Brain microvascular endothelial cell (primary cell): ENCODE measurements at regions not wholly inside any gene's neighbourhood (a gene's known extent, or its start where the extent isn't known, plus 50 kb on each side); places are given as distances from the start of the nearest gene placed in this dataset.
A peak's percentile ranks its signal among the peaks of the same experiment; 100 is the strongest.
"Not testable (repeated sequence)": the region's sequence is repeated elsewhere in the genome, so short reads cannot be mapped to it uniquely, and the experiment has no call there.

Experiments used
- DNase-seq: peaks from one replicate; pipeline ENCODE4 v3.0.0-alpha.2; 2020
- H3K27ac ChIP-seq: fragments of 250-450 bp; sonication (Bioruptor Pico); 2 replicates; pipeline ENCODE4 v1.5.1; 2020; ENCODE audit warnings: mild to moderate bottlenecking, moderate library complexity
- H3K27me3 ChIP-seq: fragments of 250-450 bp; sonication (Bioruptor Pico); replicated peaks from 2 replicates; pipeline ENCODE4 v1.5.1; 2020; ENCODE audit warnings: mild to moderate bottlenecking
- H3K36me3 ChIP-seq: fragments of 250-450 bp; sonication (Bioruptor Pico); replicated peaks from 2 replicates; pipeline ENCODE4 v1.5.1; 2020; ENCODE audit warnings: mild to moderate bottlenecking
- H3K4me3 ChIP-seq: 2 replicates; pipeline ENCODE4 v1.5.1; 2011; ENCODE audit warnings: low read depth, mild to moderate bottlenecking, control low read depth, low read length, moderate library complexity
- CTCF ChIP-seq: IDR thresholded peaks from 2 replicates; pipeline ENCODE4 v1.5.1; 2011; ENCODE audit warnings: low read depth, mild to moderate bottlenecking, moderate library complexity, low read length, control low read depth, inconsistent platforms; ENCODE audit errors: missing control alignments
- in situ Hi-C: cut with HindIII; loops from 2 replicates; pipeline ENCODE4 v1.10.0; 2017; ENCODE audit warnings: low sequenced_read_pairs, low pct_ligation_motif_present

- H3K4me3 ChIP-seq: no peak overlapping the region
- in situ Hi-C loops: no loop called here
- no peaks in the 10 kb centered on the region for H3K27me3 ChIP-seq
- H3K36me3 ChIP-seq: no peaks in the 10 kb centered on the region
- TF ChIP-seq CTCF: peak; percentile 29
- no peak for DNase-seq
- no peak overlapping the region for H3K27ac ChIP-seq
Measured at GRCh38 chr18:75854174-75854573, 426.7 kb upstream of the SMIM21 start.

GRCh38 chr18:75846321-75846720 is 418.8 kb upstream of the SMIM21 start:
- DNase-seq: no peak
- in situ Hi-C loops: no loop called here
- Histone ChIP-seq H3K4me3 (no peak overlapping the region), H3K27ac (no peak overlapping the region), H3K36me3 (no peaks in the 10 kb centered on the region), H3K27me3 (no peaks in the 10 kb centered on the region)
- TF ChIP-seq CTCF: no peak

GRCh38 chr18:75845413-75845812 is 417.9 kb upstream of the SMIM21 start:
- H3K4me3 ChIP-seq: no peak overlapping the region
- DNase-seq: no peak
- H3K27me3 ChIP-seq: no peaks in the 10 kb centered on the region
- TF ChIP-seq CTCF: no peak
- no peak overlapping the region for H3K27ac ChIP-seq
- no peaks in the 10 kb centered on the region for H3K36me3 ChIP-seq
- in situ Hi-C loops: no loop called here

GRCh38 chr18:75844146-75844545 is 416.6 kb upstream of the SMIM21 start:
- Histone ChIP-seq H3K4me3 (no peak overlapping the region), H3K36me3 (no peaks in the 10 kb centered on the region), H3K27me3 (no peaks in the 10 kb centered on the region), H3K27ac (no peak overlapping the region)
- no peak for DNase-seq
- in situ Hi-C loops: no loop called here
- TF ChIP-seq CTCF: no peak

- Histone ChIP-seq H3K4me3 (no peak overlapping the region), H3K27ac (no peak overlapping the region), H3K36me3 (no peaks in the 10 kb centered on the region), H3K27me3 (no peaks in the 10 kb centered on the region)
- in situ Hi-C loops: no loop called here
- no peak for DNase-seq
- no peak for TF ChIP-seq CTCF
Measured at GRCh38 chr18:75840131-75840530, 412.6 kb upstream of the SMIM21 start.

GRCh38 chr18:75839686-75840085 is 412.2 kb upstream of the SMIM21 start:
- H3K4me3 ChIP-seq, DNase-seq, H3K36me3 ChIP-seq, H3K27me3 ChIP-seq, in situ Hi-C loops, H3K27ac ChIP-seq: not testable (repeated sequence)
